Type B pancreatic cell (in vitro differentiated cells): ENCODE measurements at regions not wholly inside any gene's neighbourhood (a gene's known extent, or its start where the extent isn't known, plus 50 kb on each side); places are given as distances from the start of the nearest gene placed in this dataset.

Experiments
- DNase-seq: peaks from one replicate; pipeline ENCODE4 v3.0.0; 2021; ENCODE audit warnings: mixed read lengths; ENCODE audit not compliant: unreplicated experiment; ENCODE audit errors: extremely low spot score
- H3K27ac Mint-ChIP-seq: 2 replicates; pipeline ENCODE4 v1.8.0; 2021; ENCODE audit warnings: mild to moderate bottlenecking, mixed read lengths
- H3K27me3 Mint-ChIP-seq: 2 replicates; pipeline ENCODE4 v1.8.0; 2021; ENCODE audit warnings: mixed read lengths
- H3K36me3 Mint-ChIP-seq: 2 replicates; pipeline ENCODE4 v1.8.0; 2021; ENCODE audit warnings: mixed read lengths
- H3K4me1 Mint-ChIP-seq: one replicate; pipeline ENCODE4 v1.8.0; 2021; ENCODE audit warnings: mixed read lengths; ENCODE audit not compliant: unreplicated experiment
- H3K4me3 Mint-ChIP-seq: 2 replicates; pipeline ENCODE4 v1.8.0; 2021; ENCODE audit warnings: mild to moderate bottlenecking, mixed read lengths
- H3K9me3 Mint-ChIP-seq: 2 replicates; pipeline ENCODE4 v1.8.0; 2021; ENCODE audit warnings: mixed read lengths
- CTCF ChIP-seq: fragments of 200-600 bp; sonication (generic); conservative IDR thresholded peaks from 2 replicates; pipeline ENCODE4 v1.5.0; 2021; ENCODE audit warnings: antibody characterized with exemption, mild to moderate bottlenecking

GRCh38 chr2:236348279-236348678, 84.1 kb upstream of the ASB18 start:
- Mint-ChIP-seq H3K36me3 (no peaks in the 10 kb centered on the region), H3K27me3 (peaks cover 8% of the 10 kb centered on the region), H3K4me3 (no peak overlapping the region), H3K27ac (no peak overlapping the region), H3K4me1 (peaks cover 16% of the 10 kb centered on the region), H3K9me3 (no peaks in the 10 kb centered on the region)
- DNase-seq: no peak
- TF ChIP-seq CTCF: no peak

DNA sequence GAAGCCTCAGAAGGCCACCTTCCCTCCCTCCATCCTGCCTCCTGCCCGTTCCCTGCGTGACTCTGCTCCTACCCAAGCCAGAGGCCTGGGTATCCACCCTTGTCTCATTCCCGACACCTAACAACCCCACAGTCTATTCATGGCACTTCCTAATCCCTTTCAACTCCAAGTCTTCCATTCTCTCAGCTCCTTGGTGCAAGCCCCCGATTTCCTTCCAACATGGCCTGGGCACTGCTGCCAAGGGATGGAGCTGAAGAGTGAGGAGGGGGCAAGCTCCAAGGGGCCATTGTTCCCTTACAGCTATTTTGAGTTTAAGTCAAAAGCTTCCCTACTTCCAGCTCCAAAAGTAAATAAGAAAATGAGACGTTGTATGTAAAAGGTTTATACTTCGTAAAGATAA, 84.8 kb upstream of the ASB18 start:
- no peak for TF ChIP-seq CTCF
- no peaks in the 10 kb centered on the region for H3K9me3 Mint-ChIP-seq
- DNase-seq: no peak
- peaks cover 8% of the 10 kb centered on the region for H3K27me3 Mint-ChIP-seq
- H3K27ac Mint-ChIP-seq: no peak overlapping the region
- H3K4me1 Mint-ChIP-seq: peaks cover 10% of the 10 kb centered on the region
- no peaks in the 10 kb centered on the region for H3K36me3 Mint-ChIP-seq
- no peak overlapping the region for H3K4me3 Mint-ChIP-seq

- Mint-ChIP-seq H3K4me1 (peaks cover 8% of the 10 kb centered on the region), H3K9me3 (no peaks in the 10 kb centered on the region), H3K27me3 (peaks cover 8% of the 10 kb centered on the region), H3K27ac (no peak overlapping the region), H3K36me3 (no peaks in the 10 kb centered on the region), H3K4me3 (no peak overlapping the region)
- no peak for DNase-seq
- TF ChIP-seq CTCF: no peak
Measured at GRCh38 chr2:236350426-236350825, 86.2 kb upstream of the ASB18 start.

- peaks cover 12% of the 10 kb centered on the region for H3K4me1 Mint-ChIP-seq
- no peak overlapping the region for H3K4me3 Mint-ChIP-seq
- H3K9me3 Mint-ChIP-seq: no peaks in the 10 kb centered on the region
- no peak for TF ChIP-seq CTCF
- peaks cover 8% of the 10 kb centered on the region for H3K27me3 Mint-ChIP-seq
- H3K27ac Mint-ChIP-seq: no peak overlapping the region
- DNase-seq: no peak
- H3K36me3 Mint-ChIP-seq: no peaks in the 10 kb centered on the region
Measured at GRCh38 chr2:236351966-236352525, 87.8 kb upstream of the ASB18 start.

DNA sequence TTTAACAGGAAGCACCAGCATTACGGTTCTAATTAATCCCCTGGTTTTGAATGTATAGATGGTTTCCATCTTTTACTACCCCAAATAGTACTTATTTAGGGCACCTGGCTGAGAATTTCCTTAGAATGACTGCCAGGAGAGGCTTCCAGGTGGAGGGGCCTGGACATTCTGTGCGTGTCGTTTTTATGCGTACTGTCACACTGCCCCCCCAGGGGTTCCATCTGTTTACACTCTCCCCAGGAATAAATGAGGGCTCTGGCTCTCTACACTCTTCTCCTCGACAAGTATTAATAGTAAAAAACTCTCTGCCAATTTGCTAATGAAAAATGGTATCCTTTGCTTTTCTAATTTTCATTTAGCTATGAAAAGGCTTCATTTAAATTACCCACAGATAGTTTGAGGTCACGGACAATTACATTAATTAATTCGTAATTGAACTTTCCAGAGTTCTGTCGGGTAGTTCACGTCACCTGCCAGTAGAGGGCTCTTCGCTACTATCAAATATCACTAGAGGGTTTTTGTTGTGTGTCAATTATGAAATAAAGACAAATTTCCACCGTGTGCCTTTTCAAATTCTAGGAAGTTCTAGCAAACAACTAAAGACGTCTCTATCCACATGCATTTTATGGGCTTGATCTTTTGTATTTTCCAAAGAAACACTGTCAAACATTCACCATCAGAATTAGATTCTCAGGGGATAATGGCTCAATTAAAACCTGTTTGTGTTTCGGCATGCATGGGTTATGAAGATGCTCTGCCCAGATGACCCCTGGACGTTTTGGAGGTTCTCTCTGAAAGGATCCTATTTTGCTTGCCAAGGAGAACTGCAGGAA, 88.8 kb upstream of the ASB18 start:
- no peaks in the 10 kb centered on the region for H3K9me3 Mint-ChIP-seq
- H3K4me1 Mint-ChIP-seq: peaks cover 12% of the 10 kb centered on the region
- H3K4me3 Mint-ChIP-seq: no peak overlapping the region
- TF ChIP-seq CTCF: peak; percentile 96
- peaks cover 7% of the 10 kb centered on the region for H3K27me3 Mint-ChIP-seq
- DNase-seq: no peak
- H3K27ac Mint-ChIP-seq: no peak overlapping the region
- no peaks in the 10 kb centered on the region for H3K36me3 Mint-ChIP-seq
